GM12878 (cell line): ENCODE measurements at regions not wholly inside any gene's neighbourhood (a gene's known extent, or its start where the extent isn't known, plus 50 kb on each side); places are given as distances from the start of the nearest gene placed in this dataset.

Experiments
- ATAC-seq: fragments of 200-7000 bp; cut with Tn5 transposase; 3 replicates; pipeline ENCODE4 v1.9.1; 2020; ENCODE audit warnings: mild to moderate bottlenecking, moderate library complexity
- BruUV-seq: library from RNA; stranded (reverse); fragments of 400-500 nt; replicated peaks from 2 replicates; lab custom pipeline; 2021; lab: Mats Ljungman, UMichigan
- CTCF ChIA-PET: fragments of 300-600 bp; sonication (Branson Sonifier 250); formaldehyde crosslinking; extraction: SDS; loops from one replicate; lab custom pipeline; 2021; ENCODE audit warnings: inconsistent platforms; lab: Yijun Ruan, JAX
- POLR2A ChIA-PET: fragments of 350-600 bp; formaldehyde crosslinking; extraction: SDS; loops from one replicate; lab custom pipeline; 2021; ENCODE audit warnings: inconsistent platforms; lab: Charles Lee
- RAD21 ChIA-PET: fragments of 300-600 bp; sonication (Branson Sonifier 250); formaldehyde crosslinking; loops from one replicate; lab custom pipeline; 2023; ENCODE audit warnings: antibody characterized with exemption; ENCODE audit not compliant: unreplicated experiment; lab: Charles Lee
- SMC1A ChIA-PET: fragments of 300-600 bp; sonication (Branson Sonifier 250); formaldehyde crosslinking; loops from one replicate; lab custom pipeline; 2023; ENCODE audit not compliant: unreplicated experiment, uncharacterized antibody; lab: Charles Lee
- DNase-seq: peaks from one replicate; pipeline ENCODE4 v3.0.0-alpha.2; 2011; ENCODE audit warnings: low read depth, low spot score
- FAIRE-seq: peaks from 3 replicates; lab custom pipeline; 2011; peaks lifted over from hg19 to GRCh38; lab: Jason Lieb, UNC
- H2AFZ ChIP-seq: 2 replicates; pipeline ENCODE4 v1.6.0; 2011; ENCODE audit warnings: low read depth, low read length, control low read depth; ENCODE audit not compliant: control insufficient read depth
- H3K27ac ChIP-seq: 2 replicates; pipeline ENCODE4 v1.5.1; 2011; ENCODE audit warnings: control low read depth; ENCODE audit not compliant: control insufficient read depth, insufficient read depth
- H3K27me3 ChIP-seq, 2 experiments: replicated peaks in 1 of 2; 2 replicates each; pipeline versions ENCODE4 v1.6.0 to v1.6.1; 2011; ENCODE audit warnings: low read length in 1 of 2; ENCODE audit not compliant: control insufficient read depth in 2 of 2, insufficient read depth in 2 of 2
- H3K36me3 ChIP-seq, 2 experiments: 2 replicates each; pipeline ENCODE4 v1.5.1; 2011; ENCODE audit warnings: low read length in 1 of 2; ENCODE audit not compliant: control insufficient read depth in 2 of 2, insufficient read depth in 2 of 2
- H3K4me1 ChIP-seq: 2 replicates; pipeline ENCODE4 v1.6.1; 2011; ENCODE audit warnings: mild to moderate bottlenecking, low read length, moderate library complexity, mixed read lengths; ENCODE audit not compliant: control insufficient read depth, insufficient read depth
- H3K4me2 ChIP-seq: 2 replicates; pipeline ENCODE4 v1.6.0; 2011; ENCODE audit warnings: control low read depth; ENCODE audit not compliant: control insufficient read depth, insufficient read depth
- H3K4me3 ChIP-seq: fragments of 200-600 bp; sonication (generic); 2 replicates; pipeline ENCODE4 v1.5.1; 2016
- H3K79me2 ChIP-seq: 2 replicates; pipeline ENCODE4 v1.6.0; 2011; ENCODE audit warnings: low read length; ENCODE audit not compliant: control insufficient read depth, insufficient read depth
- H3K9ac ChIP-seq: 2 replicates; pipeline ENCODE4 v1.8.0; 2011; ENCODE audit warnings: low read length, control low read depth, mixed read lengths; ENCODE audit not compliant: control insufficient read depth, insufficient read depth
- H3K9me3 ChIP-seq: replicated peaks from 3 replicates; pipeline ENCODE4 v1.5.1; 2011; ENCODE audit warnings: mild to moderate bottlenecking, low read length; ENCODE audit not compliant: control insufficient read depth, insufficient read depth
- H4K20me1 ChIP-seq: 2 replicates; pipeline ENCODE4 v1.6.0; 2011; ENCODE audit not compliant: control insufficient read depth, insufficient read depth
- CBX5 ChIP-seq: sonication (generic); IDR thresholded peaks from 2 replicates; pipeline ENCODE4 v1.6.1; 2016; ENCODE audit warnings: low read depth, moderate library complexity, mild to moderate bottlenecking, inconsistent platforms
- RAD51 ChIP-seq: fragments of 450-650 bp; IDR thresholded peaks from 2 replicates; pipeline ENCODE4 v1.6.1; 2016; ENCODE audit warnings: moderate library complexity, mild to moderate bottlenecking, inconsistent platforms
- RBBP5 ChIP-seq: fragments of 200-600 bp; sonication (generic); conservative IDR thresholded peaks from 2 replicates; pipeline ENCODE4 v1.6.1; 2016
- RELA ChIP-seq: fragments of 450-650 bp; IDR thresholded peaks from 2 replicates; pipeline ENCODE4 v1.8.0; 2014; ENCODE audit warnings: borderline replicate concordance; ENCODE audit not compliant: partially characterized antibody
- SIX5 ChIP-seq: IDR thresholded peaks from 2 replicates; pipeline ENCODE4 v1.6.1; 2011; ENCODE audit warnings: mild to moderate bottlenecking, low read depth, low read length, moderate library complexity; ENCODE audit not compliant: severe bottlenecking
- SRF ChIP-seq, 2 experiments: IDR thresholded peaks; 2 replicates each; pipeline ENCODE4 v1.6.1; 2011; ENCODE audit warnings: low read depth in 2 of 2, low read length in 2 of 2, mild to moderate bottlenecking in 1 of 2, moderate library complexity in 1 of 2
- TARDBP ChIP-seq: IDR thresholded peaks from 2 replicates; pipeline ENCODE4 v1.6.1; 2016; ENCODE audit warnings: borderline replicate concordance
- ZZZ3 ChIP-seq: IDR thresholded peaks from 2 replicates; pipeline ENCODE4 v1.6.1; 2011; ENCODE audit warnings: low read depth; ENCODE audit not compliant: control insufficient read depth, insufficient read length
- WGBS: methylation state at CpG from one replicate; pipeline ENCODE4 v1.1.6; 2016; ENCODE audit warnings: low lambda C conversion rate; ENCODE audit not compliant: insufficient replicate concordance, insufficient coverage; ENCODE audit errors: missing lambda C conversion rate; 5-methylcytosine and 5-hydroxymethylcytosine counted together
- in situ Hi-C: fragments of 300-500 bp; cut with MboI; formaldehyde crosslinking; loops from 9 replicates; pipeline ENCODE4 v1.14.3; 2018; ENCODE audit warnings: mixed read lengths
- intact Hi-C: fragments of 100-400 bp; cut with micrococcal nuclease; formaldehyde crosslinking; loops from one replicate; pipeline ENCODE4 v1.14.2; 2022; ENCODE audit not compliant: unreplicated experiment
- TF ChIP-seq, protein P1 (sequence below): IDR thresholded peaks from 2 replicates; pipeline ENCODE4 v1.6.1; 2011; ENCODE audit warnings: borderline replicate concordance, low read depth, mild to moderate bottlenecking, moderate library complexity, low read length; ENCODE audit not compliant: insufficient read depth, poor library complexity, severe bottlenecking

DNA sequence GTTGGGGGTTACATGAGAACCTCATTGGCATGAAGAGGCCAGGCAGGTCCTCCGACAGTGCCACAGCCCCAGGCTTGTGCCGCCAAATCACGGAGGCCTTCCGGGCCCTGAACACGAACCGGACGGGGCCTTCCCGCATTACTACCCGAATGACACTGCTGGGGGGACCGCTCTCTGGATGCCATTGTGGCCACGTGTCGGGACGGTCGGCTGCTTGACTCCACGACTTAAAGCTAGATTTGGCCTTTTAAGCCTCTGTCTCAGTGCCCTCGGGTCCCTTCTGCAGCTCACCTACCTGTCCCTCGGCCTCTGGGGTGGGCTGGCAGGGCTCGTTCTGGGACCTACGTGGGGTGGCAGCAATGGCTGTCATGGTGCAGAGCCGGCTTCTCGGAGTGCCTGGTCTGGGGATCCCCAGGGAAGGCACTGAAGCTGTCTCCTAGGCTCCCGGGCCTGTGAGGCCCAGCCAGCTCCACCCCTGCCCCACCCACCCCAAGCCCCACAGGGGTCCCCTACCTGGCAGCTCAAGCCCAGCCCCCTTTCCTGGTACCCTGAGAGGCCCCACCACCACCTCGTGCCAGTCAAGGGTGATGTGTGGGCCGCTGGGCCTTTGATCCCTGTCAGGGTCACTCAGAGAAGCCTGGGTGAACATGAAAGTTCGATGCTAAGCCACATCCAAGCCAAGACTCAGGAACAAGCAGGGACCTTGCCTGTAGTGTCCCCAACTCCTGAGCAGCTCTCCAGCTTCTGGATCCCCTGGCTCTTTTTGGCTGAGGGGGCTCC is 245.8 kb upstream of the SGCG start (continued):
- TF ChIP-seq, protein P1, sequence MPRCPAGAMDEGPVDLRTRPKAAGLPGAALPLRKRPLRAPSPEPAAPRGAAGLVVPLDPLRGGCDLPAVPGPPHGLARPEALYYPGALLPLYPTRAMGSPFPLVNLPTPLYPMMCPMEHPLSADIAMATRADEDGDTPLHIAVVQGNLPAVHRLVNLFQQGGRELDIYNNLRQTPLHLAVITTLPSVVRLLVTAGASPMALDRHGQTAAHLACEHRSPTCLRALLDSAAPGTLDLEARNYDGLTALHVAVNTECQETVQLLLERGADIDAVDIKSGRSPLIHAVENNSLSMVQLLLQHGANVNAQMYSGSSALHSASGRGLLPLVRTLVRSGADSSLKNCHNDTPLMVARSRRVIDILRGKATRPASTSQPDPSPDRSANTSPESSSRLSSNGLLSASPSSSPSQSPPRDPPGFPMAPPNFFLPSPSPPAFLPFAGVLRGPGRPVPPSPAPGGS, result no peak

DNA sequence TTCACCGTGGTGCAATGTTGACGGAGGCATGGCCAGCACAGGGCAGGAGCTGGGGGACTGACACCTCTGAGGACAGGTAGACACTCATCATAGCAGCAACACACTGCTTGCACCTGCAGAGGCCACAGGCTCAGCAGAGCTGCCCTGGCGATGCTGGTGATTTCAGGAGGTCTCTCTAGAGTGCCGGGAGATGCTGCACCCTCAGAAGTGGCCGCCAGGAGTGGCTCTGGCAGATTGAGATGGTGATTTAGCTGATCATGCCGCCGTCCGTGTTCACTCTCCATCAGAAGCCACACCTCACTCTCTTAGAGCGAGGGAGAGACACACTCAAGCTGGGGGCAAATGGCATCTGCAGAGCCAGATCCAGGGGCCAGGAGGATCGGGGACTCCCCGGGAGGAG is 244.6 kb upstream of the SGCG start:
- CTCF ChIA-PET, result no interaction called here
- Histone ChIP-seq H3K4me2 (no peak overlapping the region), H3K4me3 (no peak overlapping the region), H3K4me1 (no peaks in the 10 kb centered on the region), H4K20me1 (no peaks in the 10 kb centered on the region), H3K79me2 (no peaks in the 10 kb centered on the region), H3K9me3 (no peaks in the 10 kb centered on the region; the same call in 2 of the 3 replicates), H3K9ac (no peak overlapping the region), H2AFZ (no peak overlapping the region), H3K36me3 (no peaks in the 10 kb centered on the region), H3K27me3 (no peaks in the 10 kb centered on the region), H3K27ac (no peak overlapping the region)
- SMC1A ChIA-PET, result no interaction called here
- BruUV-seq, result no TSS peak
- ATAC-seq (no peak), FAIRE-seq (no peak), DNase-seq (no peak)
- TF ChIP-seq TARDBP, result no peak
- TF ChIP-seq CBX5, result no peak
- TF ChIP-seq RELA, result no peak
- no peak for TF ChIP-seq RBBP5
- no peak for TF ChIP-seq ZZZ3
- TF ChIP-seq RAD51, result no peak
- no peak for TF ChIP-seq SIX5
- TF ChIP-seq SRF (IDR thresholded peaks at IDR 0.05; ENCODE audit: low read depth in 2 of 2, low read length in 2 of 2), result no peak
- WGBS, result 43% methylated on average over 11 of the region's 11 CpGs
- intact Hi-C loops (loop anchor here (10.0 kb wide), 1 partner anchor 1419 kb away; no protein-coding TSS in a partner anchor), in situ Hi-C loops (no loop called here)
- POLR2A ChIA-PET, result no interaction called here
- RAD21 ChIA-PET, result no interaction called here
